ENCODE measurements at regions not wholly inside any gene's neighbourhood (a gene's known extent, or its start where the extent isn't known, plus 50 kb on each side); places are given as distances from the start of the nearest gene placed in this dataset.

GRCh38 chr3:72386327-72387000 lies 461.8 kb downstream of the SHQ1 start:
- 96 to 97% methylated on average over 6 of the region's 6 CpGs for WGBS, 2 donors
- Histone ChIP-seq H3K9me3 (no peaks in the 10 kb centered on the region), H3K4me3 (no peak overlapping the region), H3K27ac (no peak overlapping the region), H3K36me3 (no peaks in the 10 kb centered on the region), H3K4me1 (peaks cover 29 to 68% (median 52%) of the 10 kb centered on the region in 4 donors), H3K27me3 (no peaks in the 10 kb centered on the region)
- no peak for TF ChIP-seq POLR2AphosphoS5 (IDR thresholded peaks at IDR 0.05)
- no peak for TF ChIP-seq POLR2A (IDR thresholded peaks at IDR 0.05)
- no peak for TF ChIP-seq CTCF (IDR thresholded peaks at IDR 0.05)
- TF ChIP-seq EP300 (IDR thresholded peaks at IDR 0.05), result no peak
- DNase-seq (no peak), ATAC-seq (ENCODE audit: low FRiP score in 2 of 2) (no peak)

GRCh38 chr3:72385167-72385566 lies 463.1 kb downstream of the SHQ1 start:
- no peak for TF ChIP-seq POLR2A (IDR thresholded peaks at IDR 0.05)
- TF ChIP-seq CTCF (IDR thresholded peaks at IDR 0.05), result no peak
- TF ChIP-seq POLR2AphosphoS5 (IDR thresholded peaks at IDR 0.05), result no peak
- no peak for TF ChIP-seq EP300 (IDR thresholded peaks at IDR 0.05)
- no peak for ATAC-seq (ENCODE audit: low FRiP score in 2 of 2)
- H3K36me3 ChIP-seq, result no peaks in the 10 kb centered on the region
- WGBS, 2 donors, result 96 to 97% methylated on average over 3 of the region's 3 CpGs
- H3K27ac ChIP-seq, result no peak overlapping the region
- no peaks in the 10 kb centered on the region for H3K27me3 ChIP-seq
- DNase-seq, result no peak
- no peaks in the 10 kb centered on the region for H3K9me3 ChIP-seq
- H3K4me3 ChIP-seq, result no peak overlapping the region
- H3K4me1 ChIP-seq, result peaks cover 32 to 74% (median 54%) of the 10 kb centered on the region in 4 donors

GRCh38 chr3:72384602-72385001 lies 463.6 kb downstream of the SHQ1 start:
- H3K4me1 ChIP-seq, result peaks cover 37 to 80% (median 57%) of the 10 kb centered on the region in 4 donors
- ATAC-seq (ENCODE audit: low FRiP score in 2 of 2), result no peak
- no peak for DNase-seq
- H3K36me3 ChIP-seq, result no peaks in the 10 kb centered on the region
- no peak overlapping the region for H3K27ac ChIP-seq
- WGBS, 2 donors, result 31 to 33% methylated on average over 5 of the region's 5 CpGs
- no peak overlapping the region for H3K4me3 ChIP-seq
- H3K27me3 ChIP-seq, result no peaks in the 10 kb centered on the region
- H3K9me3 ChIP-seq, result no peaks in the 10 kb centered on the region
- TF ChIP-seq POLR2A (IDR thresholded peaks at IDR 0.05) (no peak), CTCF (IDR thresholded peaks at IDR 0.05) (no peak), POLR2AphosphoS5 (IDR thresholded peaks at IDR 0.05) (no peak), EP300 (IDR thresholded peaks at IDR 0.05) (no peak)

- 84 to 90% methylated on average over 4 of the region's 4 CpGs for WGBS, 2 donors
- ATAC-seq (ENCODE audit: low FRiP score in 2 of 2), result no peak
- H3K4me3 ChIP-seq, result no peak overlapping the region
- H3K9me3 ChIP-seq, result no peaks in the 10 kb centered on the region
- no peak for DNase-seq
- H3K4me1 ChIP-seq, result peaks cover 39 to 84% (median 54%) of the 10 kb centered on the region in 4 donors
- no peak overlapping the region for H3K27ac ChIP-seq
- H3K36me3 ChIP-seq, result peaks cover 0 to 2% (median under 1%) of the 10 kb centered on the region in 4 donors
- TF ChIP-seq CTCF (IDR thresholded peaks at IDR 0.05) (no peak), POLR2AphosphoS5 (IDR thresholded peaks at IDR 0.05) (no peak), EP300 (IDR thresholded peaks at IDR 0.05) (no peak), POLR2A (IDR thresholded peaks at IDR 0.05) (no peak)
- no peaks in the 10 kb centered on the region for H3K27me3 ChIP-seq
Observed at GRCh38 chr3:72383883-72384282, 464.4 kb downstream of the SHQ1 start.

GRCh38 chr3:72383230-72383629 lies 465.0 kb downstream of the SHQ1 start:
- H3K27me3 ChIP-seq, result no peaks in the 10 kb centered on the region
- 83 to 90% methylated on average over 4 of the region's 4 CpGs for WGBS, 2 donors
- DNase-seq (no peak), ATAC-seq (ENCODE audit: low FRiP score in 2 of 2) (no peak)
- peaks cover 3 to 9% (median 5%) of the 10 kb centered on the region in 4 donors for H3K36me3 ChIP-seq
- no peak overlapping the region for H3K4me3 ChIP-seq
- no peak for TF ChIP-seq POLR2AphosphoS5 (IDR thresholded peaks at IDR 0.05)
- TF ChIP-seq POLR2A (IDR thresholded peaks at IDR 0.05), result no peak
- TF ChIP-seq EP300 (IDR thresholded peaks at IDR 0.05), result no peak
- no peak for TF ChIP-seq CTCF (IDR thresholded peaks at IDR 0.05)
- H3K9me3 ChIP-seq, result no peaks in the 10 kb centered on the region
- H3K27ac ChIP-seq, result no peak overlapping the region
- peaks cover 38 to 81% (median 49%) of the 10 kb centered on the region in 4 donors for H3K4me1 ChIP-seq
